ENCODE measurements at regions not wholly inside any gene's neighbourhood (a gene's known extent, or its start where the extent isn't known, plus 50 kb on each side); places are given as distances from the start of the nearest gene placed in this dataset.

DNA sequence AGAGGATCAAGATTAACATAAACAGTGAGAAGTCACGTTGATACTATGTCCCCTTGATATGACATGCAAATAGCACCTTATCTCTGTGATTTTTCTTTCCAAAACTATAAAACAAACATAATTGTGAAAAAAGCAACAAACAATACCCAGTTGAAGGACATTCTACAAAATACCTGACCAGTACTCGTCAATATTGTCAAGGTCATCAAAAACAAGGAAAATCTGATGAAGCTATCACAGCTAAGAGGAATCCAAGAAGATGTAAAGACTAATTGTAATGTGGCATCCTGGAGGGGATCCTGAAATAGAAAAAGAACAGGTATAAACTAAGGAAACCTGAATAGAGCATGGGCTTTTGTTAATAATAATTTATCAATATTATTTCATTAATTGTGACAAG lies 321.5 kb upstream of the MAP2 start:
- Histone ChIP-seq H3K23me2 (ENCODE audit: low read depth, low read length) (no peaks in the 10 kb centered on the region), H2AFZ (ENCODE audit: low read length) (no peak overlapping the region), H4K5ac (ENCODE audit: insufficient read length, low read depth, low read length) (no peak overlapping the region), H3K4me2 (ENCODE audit: insufficient read depth in 1 of 2, low read depth in 2 of 2, low read length in 2 of 2) (no peak overlapping the region), H2BK5ac (ENCODE audit: low read depth, low read length) (no peak overlapping the region), H3K27ac (ENCODE audit: low read depth, low read length) (no peak overlapping the region), H3K36me3 (ENCODE audit: control insufficient read depth in 2 of 4, insufficient read depth in 4 of 4, low read length in 3 of 4) (no peaks in the 10 kb centered on the region), H2BK20ac (ENCODE audit: low read length) (no peak overlapping the region), H3K56ac (replicated peaks; ENCODE audit: insufficient read length, low read depth, low read length) (no peak overlapping the region), H3K23ac (ENCODE audit: insufficient read length) (no peak overlapping the region), H3K14ac (ENCODE audit: insufficient read length) (no peak overlapping the region), H2BK15ac (ENCODE audit: low read length) (no peak overlapping the region), H3K9me3 (ENCODE audit: insufficient read depth in 2 of 2, low read depth in 1 of 2, low read length in 1 of 2) (no peaks in the 10 kb centered on the region), H3K79me1 (ENCODE audit: low read depth, low read length) (no peaks in the 10 kb centered on the region), H4K8ac (ENCODE audit: extremely low read depth, insufficient read depth, low read length) (no peak overlapping the region), H2AK5ac (ENCODE audit: low read depth, low read length) (no peak overlapping the region), H2BK12ac (ENCODE audit: low read depth, low read length) (no peak overlapping the region), H4K20me1 (replicated peaks in 1 of 2; ENCODE audit: control insufficient read depth in 1 of 2, insufficient read depth in 2 of 2, low read length in 2 of 2) (no peaks in the 10 kb centered on the region), H3K4me1 (replicated peaks in 1 of 4; ENCODE audit: control insufficient read depth in 3 of 4, insufficient read depth in 4 of 4, low read length in 3 of 4) (no peaks in the 10 kb centered on the region), H4K91ac (replicated peaks; ENCODE audit: insufficient read length, low read length) (no peak overlapping the region), H3K4ac (replicated peaks; ENCODE audit: insufficient read length, low read depth, low read length) (no peak overlapping the region), H3K18ac (ENCODE audit: extremely low read depth, low read length) (no peak overlapping the region), H3K79me2 (ENCODE audit: control insufficient read depth in 1 of 2, insufficient read depth in 2 of 2, low read length in 2 of 2) (no peaks in the 10 kb centered on the region), H3K9ac (replicated peaks in 1 of 4; ENCODE audit: extremely low read depth in 1 of 4, low read depth in 3 of 4, low read length in 3 of 4) (no peak overlapping the region), H3K27me3 (replicated peaks in 1 of 4; ENCODE audit: control insufficient read depth in 3 of 4, extremely low read depth in 1 of 4, insufficient read depth in 3 of 4, low read length in 3 of 4) (no peaks in the 10 kb centered on the region), H3K4me3 (ENCODE audit: extremely low read depth in 1 of 4, insufficient read depth in 2 of 4, low read depth in 3 of 4, low read length in 4 of 4) (no peak overlapping the region), H2BK120ac (replicated peaks; ENCODE audit: low read depth, low read length) (no peak overlapping the region)
- POLR2A ChIA-PET (ENCODE audit: partially characterized antibody): no interaction called here
- FAIRE-seq (no peak), DNase-seq (ENCODE audit: low read depth in 1 of 2, low spot score in 2 of 2) (no peak)
- TF ChIP-seq NANOG (IDR thresholded peaks at IDR 0.05; ENCODE audit: insufficient read depth, low read depth, low read length, poor library complexity, severe bottlenecking): no peak
- no peak for TF ChIP-seq SP2 (IDR thresholded peaks at IDR 0.05; ENCODE audit: low read length)
- TF ChIP-seq, protein P1, sequence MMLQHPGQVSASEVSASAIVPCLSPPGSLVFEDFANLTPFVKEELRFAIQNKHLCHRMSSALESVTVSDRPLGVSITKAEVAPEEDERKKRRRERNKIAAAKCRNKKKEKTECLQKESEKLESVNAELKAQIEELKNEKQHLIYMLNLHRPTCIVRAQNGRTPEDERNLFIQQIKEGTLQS (IDR thresholded peaks at IDR 0.05; ENCODE audit: insufficient read depth, low read depth, low read length): no peak
- no peak for TF ChIP-seq GTF2F1 (IDR thresholded peaks at IDR 0.05; ENCODE audit: borderline replicate concordance, low read depth, low read length)
- TF ChIP-seq EP300 (IDR thresholded peaks at IDR 0.05; ENCODE audit: borderline replicate concordance in 1 of 2, low read depth in 2 of 2, low read length in 2 of 2): no peak
- no peak for TF ChIP-seq KDM1A (IDR thresholded peaks at IDR 0.05; ENCODE audit: borderline replicate concordance, low read length)
- TF ChIP-seq YY1 (IDR thresholded peaks at IDR 0.05; ENCODE audit: low read depth, low read length): no peak
- no peak for TF ChIP-seq CHD1 (IDR thresholded peaks at IDR 0.05; ENCODE audit: low read depth, low read length)
- TF ChIP-seq RFX5 (IDR thresholded peaks at IDR 0.05; ENCODE audit: borderline replicate concordance, low read depth, low read length): no peak
- no peak for TF ChIP-seq TAF1 (IDR thresholded peaks at IDR 0.05; ENCODE audit: low read depth, low read length)
- WGBS, 2 experiments (ENCODE audit: extremely low coverage in 1 of 2, insufficient coverage in 1 of 2, insufficient read length in 1 of 2, insufficient replicate concordance in 2 of 2, low coverage in 1 of 2, low lambda C conversion rate in 2 of 2, missing lambda C conversion rate in 1 of 2): 82% methylated on average over 2 of the region's 2 CpGs; no CpG with 5 or more reads in 1 of the 2 experiments
- CTCF ChIA-PET (ENCODE audit: partially characterized antibody): no interaction called here
